ENCODE measurements at regions not wholly inside any gene's neighbourhood (a gene's known extent, or its start where the extent isn't known, plus 50 kb on each side); places are given as distances from the start of the nearest gene placed in this dataset.

DNA sequence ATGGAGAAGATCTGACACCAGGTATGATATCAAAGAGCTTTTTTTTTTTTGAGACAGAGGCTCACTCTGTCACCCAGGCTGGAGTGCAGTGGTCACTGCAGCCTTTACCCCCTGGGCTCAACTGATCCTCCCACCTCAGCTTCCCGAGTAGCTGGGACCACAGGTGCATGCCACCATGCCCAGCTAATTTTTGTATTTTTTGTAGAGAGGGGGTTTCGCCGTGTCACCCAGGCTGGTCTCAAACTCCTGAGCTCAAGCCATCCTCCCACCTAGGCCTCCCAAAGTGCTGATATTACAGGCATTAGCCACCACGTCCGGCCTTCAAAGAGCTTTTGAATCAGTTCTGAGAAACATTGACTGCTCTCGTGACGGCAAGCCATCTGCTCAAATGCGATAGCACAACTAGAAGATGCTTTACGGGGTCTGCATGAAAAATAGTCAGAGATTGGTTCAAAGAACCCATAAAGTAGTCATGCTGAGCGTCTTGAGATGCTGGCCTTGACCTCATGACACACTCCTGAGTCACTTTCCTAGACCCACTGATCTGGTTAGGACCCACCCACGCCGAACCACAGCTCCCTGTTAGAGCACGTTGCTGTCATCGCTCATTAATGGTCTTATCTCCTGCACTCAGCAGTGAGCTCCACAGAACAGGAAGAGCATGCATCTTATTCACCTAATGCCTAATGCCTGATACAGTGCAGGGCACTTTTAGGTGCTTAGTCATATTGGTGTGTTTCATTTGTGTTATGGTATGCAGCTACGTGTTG is 57.0 kb upstream of the NR2F2 start (continued):
- TF ChIP-seq NFIC (IDR thresholded peaks at IDR 0.05; ENCODE audit: borderline replicate concordance) (no peak), FOSL2 (IDR thresholded peaks at IDR 0.05; ENCODE audit: borderline replicate concordance, low read depth) (peak; percentile 45; the same call in 1 of the 2 replicates), EZH2phosphoT487 (IDR thresholded peaks at IDR 0.05; ENCODE audit: borderline replicate concordance, low read depth) (no peak), FOXJ3 (CRISPR knock-in tag; IDR thresholded peaks at IDR 0.05) (no peak), ELF1 (IDR thresholded peaks at IDR 0.05) (no peak), FOXM1 (IDR thresholded peaks at IDR 0.05; ENCODE audit: low read depth) (no peak), JUND (IDR thresholded peaks at IDR 0.05) (peak; percentile 39), YY1 (IDR thresholded peaks at IDR 0.05; ENCODE audit: low read depth) (no peak), IRF3 (IDR thresholded peaks at IDR 0.05; ENCODE audit: low read depth, low read length) (no peak), RCOR1 (IDR thresholded peaks at IDR 0.05; ENCODE audit: low read length) (no peak), MXI1 (IDR thresholded peaks at IDR 0.05; ENCODE audit: low read depth, low read length) (no peak)

DNA sequence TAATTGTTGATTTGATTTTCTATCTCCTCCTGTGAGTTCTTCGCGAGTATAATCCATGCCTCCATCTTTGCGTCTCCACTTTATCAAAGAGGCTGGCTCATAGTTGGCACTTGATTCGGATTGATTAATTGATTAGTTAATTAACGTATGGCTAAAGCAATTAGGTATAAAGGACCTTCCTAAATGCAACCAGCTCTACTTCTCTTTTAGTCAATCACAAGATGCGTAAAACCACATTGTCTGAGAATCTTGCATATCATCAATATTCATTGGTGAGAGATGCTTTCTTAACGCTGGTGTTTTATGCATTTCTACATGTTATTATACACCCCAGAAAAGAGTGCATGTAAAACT is 56.4 kb upstream of the NR2F2 start:
- ChIA-PET CTCF (no interaction called here), POLR2A (no interaction called here)
- H2AFZ ChIP-seq (ENCODE audit: low read depth), result no peak overlapping the region
- H3K4me1 ChIP-seq (ENCODE audit: control insufficient read depth in 1 of 2, insufficient read depth in 2 of 2, low read depth in 1 of 2, low read length in 1 of 2), result peaks cover 0 to 7% of the 10 kb centered on the region in 2 experiments; a peak in 1 of 4 replicates
- H3K4me3 ChIP-seq (ENCODE audit: low read depth in 2 of 2, low read length in 1 of 2), result no peak overlapping the region
- WGBS (ENCODE audit: low lambda C conversion rate), result 19% methylated on average over 7 of the region's 7 CpGs
- no peaks in the 10 kb centered on the region for H3K27me3 ChIP-seq (ENCODE audit: insufficient read depth)
- no peak overlapping the region for H3K9ac ChIP-seq
- no peaks in the 10 kb centered on the region for H3K9me3 ChIP-seq
- no peaks in the 10 kb centered on the region for H4K20me1 ChIP-seq (ENCODE audit: insufficient read depth)
- TF ChIP-seq FOXM1 (IDR thresholded peaks at IDR 0.05; ENCODE audit: low read depth), result no peak
- TF ChIP-seq NFIC (IDR thresholded peaks at IDR 0.05; ENCODE audit: borderline replicate concordance), result no peak
- TF ChIP-seq MEF2A (IDR thresholded peaks at IDR 0.05; ENCODE audit: borderline replicate concordance, low read depth), result no peak
- no peak for TF ChIP-seq GABPA (IDR thresholded peaks at IDR 0.05; ENCODE audit: low read depth)
- TF ChIP-seq FOSL2 (IDR thresholded peaks at IDR 0.05; ENCODE audit: borderline replicate concordance, low read depth), result no peak
- TF ChIP-seq, protein P1, sequence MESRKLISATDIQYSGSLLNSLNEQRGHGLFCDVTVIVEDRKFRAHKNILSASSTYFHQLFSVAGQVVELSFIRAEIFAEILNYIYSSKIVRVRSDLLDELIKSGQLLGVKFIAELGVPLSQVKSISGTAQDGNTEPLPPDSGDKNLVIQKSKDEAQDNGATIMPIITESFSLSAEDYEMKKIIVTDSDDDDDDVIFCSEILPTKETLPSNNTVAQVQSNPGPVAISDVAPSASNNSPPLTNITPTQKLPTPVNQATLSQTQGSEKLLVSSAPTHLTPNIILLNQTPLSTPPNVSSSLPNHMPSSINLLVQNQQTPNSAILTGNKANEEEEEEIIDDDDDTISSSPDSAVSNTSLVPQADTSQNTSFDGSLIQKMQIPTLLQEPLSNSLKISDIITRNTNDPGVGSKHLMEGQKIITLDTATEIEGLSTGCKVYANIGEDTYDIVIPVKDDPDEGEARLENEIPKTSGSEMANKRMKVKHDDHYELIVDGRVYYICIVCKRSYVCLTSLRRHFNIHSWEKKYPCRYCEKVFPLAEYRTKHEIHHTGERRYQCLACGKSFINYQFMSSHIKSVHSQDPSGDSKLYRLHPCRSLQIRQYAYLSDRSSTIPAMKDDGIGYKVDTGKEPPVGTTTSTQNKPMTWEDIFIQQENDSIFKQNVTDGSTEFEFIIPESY (IDR thresholded peaks at IDR 0.05; ENCODE audit: borderline replicate concordance, low read depth), result no peak
- no peak for TF ChIP-seq REST (IDR thresholded peaks at IDR 0.05; ENCODE audit: low read depth, low read length)
- no peak for TF ChIP-seq EZH2phosphoT487 (IDR thresholded peaks at IDR 0.05; ENCODE audit: borderline replicate concordance, low read depth)
- TF ChIP-seq POLR2AphosphoS5 (IDR thresholded peaks at IDR 0.05; ENCODE audit: low read depth, low read length), result no peak
- no peak for TF ChIP-seq MAX (IDR thresholded peaks at IDR 0.05; ENCODE audit: low read depth)
- no peak for TF ChIP-seq MXI1 (IDR thresholded peaks at IDR 0.05; ENCODE audit: low read depth, low read length)
- no peak for TF ChIP-seq RCOR1 (IDR thresholded peaks at IDR 0.05; ENCODE audit: low read length)
- TF ChIP-seq EP300 (IDR thresholded peaks at IDR 0.05; ENCODE audit: borderline replicate concordance in 1 of 2, low read depth in 1 of 2, low read length in 1 of 2), result no peak
- no peak for TF ChIP-seq ELF1 (IDR thresholded peaks at IDR 0.05)
- TF ChIP-seq CHD2 (IDR thresholded peaks at IDR 0.05; ENCODE audit: low read length, partially characterized antibody), result no peak
- no peak overlapping the region for H3K4me2 ChIP-seq
- H3K36me3 ChIP-seq (replicated peaks in 1 of 2; ENCODE audit: control insufficient read depth in 1 of 2, insufficient read depth in 2 of 2, low read length in 1 of 2), result no peaks in the 10 kb centered on the region
- H3F3A ChIP-seq (replicated peaks; ENCODE audit: insufficient read depth), result peaks cover 6% of the 10 kb centered on the region
- DNase-seq, result no peak
- H3K9me2 ChIP-seq, result no peaks in the 10 kb centered on the region
- H3K27ac ChIP-seq (ENCODE audit: low read depth in 2 of 2, low read length in 1 of 2), result no peak overlapping the region
- no peaks in the 10 kb centered on the region for H3K79me2 ChIP-seq (ENCODE audit: insufficient read depth)
